GM19324 (cell line): ENCODE measurements at regions not wholly inside any gene's neighbourhood (a gene's known extent, or its start where the extent isn't known, plus 50 kb on each side); places are given as distances from the start of the nearest gene placed in this dataset.
"Not testable (repeated sequence)": the region's sequence is repeated elsewhere in the genome, so short reads cannot be mapped to it uniquely, and the experiment has no call there.

Experiments used
- ATAC-seq: cut with Tn5 transposase; IDR thresholded peaks from one replicate; pipeline ENCODE4 v1.9.1; 2021; ENCODE audit warnings: mild to moderate bottlenecking, moderate library complexity; ENCODE audit not compliant: unreplicated experiment, low FRiP score

DNA sequence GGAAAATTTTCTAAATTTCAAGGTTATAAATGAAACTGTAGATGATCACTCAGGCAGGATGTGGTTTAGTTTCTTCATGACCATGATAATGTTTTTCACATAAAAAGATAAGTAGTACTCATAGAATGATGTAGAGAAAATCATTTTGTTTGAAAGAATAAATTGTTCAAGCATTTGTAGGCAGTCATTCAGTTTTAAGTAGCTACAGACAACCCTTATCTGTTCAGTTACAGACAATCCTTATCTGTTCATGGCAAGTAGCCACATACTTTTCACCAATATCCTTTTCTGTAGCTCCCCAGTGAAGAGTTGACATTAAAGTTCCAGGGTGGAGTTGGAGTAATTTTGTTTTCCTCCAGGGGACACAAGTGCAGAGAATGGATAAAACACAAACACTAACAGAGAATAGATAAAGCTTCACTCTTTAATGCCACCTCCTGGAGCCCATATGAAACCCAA is 278.1 kb upstream of the TNC start:
- no peak for ATAC-seq

DNA sequence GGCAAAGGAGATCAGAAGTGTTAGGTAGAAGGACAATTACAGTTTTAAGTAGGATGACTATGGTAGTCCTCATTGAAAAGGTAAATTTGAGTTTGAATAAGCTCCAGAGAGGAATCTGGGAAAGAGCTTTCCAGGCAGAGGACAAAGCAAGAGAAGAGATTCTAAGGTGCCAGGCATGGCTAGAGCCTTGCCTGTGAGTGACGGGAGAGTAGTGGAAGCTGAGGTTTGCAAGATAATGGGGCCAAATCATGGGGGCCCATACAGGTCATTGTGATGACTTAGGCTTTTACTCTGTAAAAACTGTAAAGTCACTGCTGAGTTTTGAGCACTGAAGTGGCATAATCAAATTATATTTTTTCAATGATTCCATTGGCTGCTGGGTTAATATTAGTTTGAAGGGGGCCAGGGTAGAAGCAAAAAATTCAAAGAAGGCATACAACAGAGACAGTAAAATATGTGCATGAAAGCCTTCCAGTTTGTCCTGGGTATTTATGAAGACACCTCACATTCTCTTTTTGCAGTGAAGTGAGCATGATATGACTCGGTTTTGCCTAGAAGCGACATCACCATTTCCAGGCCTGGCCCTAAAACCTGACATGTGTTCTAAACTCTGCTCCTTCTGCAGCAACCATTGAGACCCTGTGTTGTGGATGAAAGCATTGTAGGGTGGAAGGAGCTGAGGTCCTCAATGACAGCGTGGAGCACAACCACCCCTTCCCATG is 279.8 kb upstream of the TNC start:
- no peak for ATAC-seq

DNA sequence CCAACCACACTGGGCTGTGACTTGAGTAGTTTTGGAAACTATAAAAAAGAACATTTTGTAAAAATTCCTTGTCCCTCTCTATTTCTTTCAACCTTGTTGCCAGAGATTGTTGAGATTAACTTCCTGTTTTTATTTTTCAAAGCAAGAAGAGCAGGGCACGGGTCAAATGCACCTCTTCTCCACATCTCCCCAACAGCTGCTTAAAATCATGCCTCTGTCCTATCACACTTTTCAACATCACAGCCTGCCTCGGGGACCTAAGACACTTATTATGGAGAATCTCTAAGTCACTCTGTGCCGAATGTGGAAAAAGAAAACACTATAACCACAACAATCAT is 280.3 kb upstream of the TNC start:
- ATAC-seq: no peak

GRCh38 chr9:115398996-115399395 is 281.0 kb upstream of the TNC start:
- ATAC-seq: no peak

DNA sequence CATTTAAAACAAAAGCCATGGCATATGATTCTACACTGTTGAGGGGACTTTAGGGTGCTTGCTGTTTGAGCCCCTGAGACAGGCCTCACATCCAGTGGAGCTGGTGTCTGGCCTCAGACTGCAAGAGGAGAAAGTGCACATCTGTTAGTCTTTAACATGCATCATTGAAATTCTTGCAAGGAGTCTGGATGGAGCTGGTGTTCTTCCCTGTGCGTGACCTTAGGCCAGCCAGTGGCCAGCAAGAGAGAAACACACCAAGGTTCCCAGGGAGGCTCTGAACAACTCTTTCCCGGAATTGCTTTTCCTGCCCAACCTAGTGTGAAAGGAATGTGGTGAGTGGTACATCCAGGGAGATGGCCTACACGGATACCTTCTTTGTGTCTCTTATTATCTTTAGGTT is 282.8 kb upstream of the TNC start:
- no peak for ATAC-seq

DNA sequence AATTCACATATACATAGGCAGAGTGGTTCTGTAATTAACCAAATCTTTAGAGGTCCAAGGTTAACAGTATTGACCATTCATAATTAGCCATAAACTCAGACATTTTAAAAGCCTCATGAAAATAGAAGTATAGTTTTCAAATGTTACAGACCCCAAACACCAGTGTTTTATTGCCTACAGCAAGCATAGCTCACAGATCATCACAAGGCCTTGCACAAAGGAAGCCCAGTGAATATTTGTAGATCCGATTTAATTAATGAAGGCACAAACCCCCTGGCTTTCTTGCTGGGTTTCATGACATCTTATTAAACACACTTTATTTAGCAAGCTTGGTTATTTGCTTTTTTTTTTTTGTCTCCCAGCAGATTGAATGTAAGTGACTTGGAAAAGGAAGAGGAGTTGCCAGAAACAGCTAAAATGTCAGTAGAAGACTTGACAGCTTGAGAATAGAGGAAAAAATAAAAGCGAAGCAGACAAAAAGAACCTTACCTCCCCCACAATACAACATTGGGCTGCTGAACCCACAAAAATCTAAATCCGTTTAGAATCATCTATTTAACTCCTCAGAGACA is 283.9 kb upstream of the TNC start:
- no peak for ATAC-seq

DNA sequence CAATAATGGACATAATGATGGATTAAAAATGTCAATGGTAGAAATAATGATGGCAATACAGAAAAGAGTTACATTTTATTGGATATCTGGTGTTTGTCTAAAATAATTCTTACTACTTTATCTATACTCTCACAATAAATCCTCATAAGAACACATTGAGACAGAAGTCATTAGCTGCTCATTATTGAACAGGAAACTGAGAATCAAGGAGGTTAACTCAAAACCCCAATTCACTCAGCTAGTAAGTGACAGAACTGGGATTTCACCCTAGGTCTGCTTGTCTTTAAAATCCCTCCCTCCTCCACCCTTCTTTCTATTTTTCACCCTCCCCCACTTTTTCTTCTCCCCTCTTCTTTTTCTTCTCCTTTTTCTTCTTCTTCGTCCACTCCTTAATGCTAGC is 285.8 kb upstream of the TNC start:
- ATAC-seq: no peak

GRCh38 chr9:115404311-115404710 is 286.4 kb upstream of the TNC start:
- ATAC-seq: no peak

GRCh38 chr9:115411516-115411915 is 293.6 kb upstream of the TNC start:
- no peak for ATAC-seq

DNA sequence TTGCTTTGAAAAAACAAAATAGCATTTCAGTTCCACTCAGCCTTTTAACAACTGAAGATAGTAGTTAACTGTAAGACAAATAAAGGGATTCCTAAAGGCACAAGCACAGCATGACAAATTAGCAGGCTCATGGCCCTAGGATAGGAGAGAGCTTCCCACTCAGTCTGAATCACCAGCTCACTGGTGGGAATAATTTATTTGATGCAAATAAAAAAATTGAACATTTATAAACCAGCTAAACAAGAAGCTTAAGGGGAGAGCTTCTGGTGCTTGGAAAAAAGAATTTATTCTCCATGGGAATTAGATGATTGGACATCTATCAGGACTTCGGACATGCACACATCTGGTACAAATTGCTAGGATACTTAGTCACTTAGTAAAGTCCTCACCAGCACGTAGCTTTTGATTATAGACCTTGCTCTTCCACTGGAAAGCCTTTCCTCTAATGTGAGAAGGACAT is 294.1 kb upstream of the TNC start:
- no peak for ATAC-seq

- ATAC-seq: no peak
Observed at GRCh38 chr9:115412656-115413055, 294.7 kb upstream of the TNC start.

GRCh38 chr9:115413304-115413703 is 295.3 kb upstream of the TNC start:
- ATAC-seq: no peak

DNA sequence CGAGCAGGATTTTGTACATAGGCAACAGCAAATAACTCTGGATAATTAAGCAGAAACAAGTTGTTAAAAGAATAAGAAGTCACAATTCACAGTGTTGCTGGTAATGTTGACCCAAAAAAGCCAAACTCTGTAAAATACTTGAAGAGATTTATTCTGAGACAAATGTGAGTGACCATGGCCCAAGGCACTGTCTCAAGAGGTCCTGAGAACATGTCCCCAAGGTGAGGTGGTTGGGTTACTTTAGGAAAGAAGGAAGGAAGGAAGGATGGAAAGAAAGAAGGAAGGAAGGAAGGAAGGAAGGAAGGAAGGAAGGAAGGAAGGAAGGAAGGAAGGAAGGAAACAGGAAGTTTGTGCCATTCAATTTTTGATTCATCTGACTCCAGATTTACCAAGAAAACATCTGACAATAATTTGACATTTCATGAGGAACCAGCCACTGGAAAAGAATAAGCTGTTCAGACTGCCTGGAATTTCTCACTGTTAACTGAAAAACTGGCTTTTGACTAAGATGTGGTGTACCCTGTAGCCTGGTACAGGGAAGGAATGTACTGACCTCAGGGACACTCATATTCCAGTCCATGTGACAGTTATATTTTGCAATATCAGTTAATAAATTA is 295.9 kb upstream of the TNC start:
- no peak for ATAC-seq

GRCh38 chr9:115414561-115414960 is 296.6 kb upstream of the TNC start:
- ATAC-seq: no peak

DNA sequence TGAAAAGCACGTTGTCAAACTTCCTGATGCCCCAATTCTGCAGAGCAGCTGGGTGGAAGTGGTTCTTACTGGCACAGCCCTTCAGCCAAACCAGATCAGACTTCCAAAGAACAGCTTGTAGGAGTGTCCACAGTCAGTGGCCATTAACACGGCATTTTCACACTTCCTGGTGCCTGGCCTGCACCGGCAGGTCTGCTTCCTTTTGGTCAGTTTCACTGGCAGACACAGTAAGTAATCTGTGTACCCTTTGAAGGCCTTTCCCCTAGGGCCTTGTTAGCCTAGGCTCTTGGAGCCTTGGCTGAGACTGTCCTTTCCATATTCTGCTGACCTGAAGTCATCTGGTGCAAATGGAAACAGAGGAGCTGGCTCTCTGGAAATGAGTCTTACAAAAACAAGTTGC is 297.5 kb upstream of the TNC start:
- ATAC-seq: no peak

GRCh38 chr9:115416299-115416698 is 298.3 kb upstream of the TNC start:
- ATAC-seq: peak; percentile 78

DNA sequence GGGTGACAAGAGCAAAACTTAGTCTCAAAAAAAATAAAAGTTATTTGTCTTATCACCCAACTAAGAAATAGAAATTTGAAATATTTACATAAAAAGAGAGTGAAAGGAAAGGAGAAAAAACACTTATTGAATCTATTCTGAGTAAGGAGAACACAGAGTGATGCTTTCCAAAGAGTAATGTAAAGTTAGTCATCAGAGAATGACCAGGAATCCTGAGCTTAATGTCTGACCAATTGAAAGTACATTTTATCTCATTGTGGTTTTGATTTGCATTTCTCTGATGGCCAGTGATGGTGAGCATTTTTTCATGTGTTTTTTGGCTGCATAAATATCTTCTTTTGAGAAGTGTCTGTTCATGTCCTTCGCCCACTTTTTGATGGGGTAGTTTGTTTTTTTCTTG is 300.2 kb upstream of the TNC start:
- not testable (repeated sequence) for ATAC-seq

GRCh38 chr9:115422932-115423440 is 305.0 kb upstream of the TNC start:
- no peak for ATAC-seq

- no peak for ATAC-seq
Observed at GRCh38 chr9:115423646-115424045, 305.7 kb upstream of the TNC start.

- no peak for ATAC-seq
Observed at GRCh38 chr9:115425601-115426000, 307.6 kb upstream of the TNC start.

GRCh38 chr9:115437418-115437817 is 319.5 kb upstream of the TNC start:
- ATAC-seq: no peak

DNA sequence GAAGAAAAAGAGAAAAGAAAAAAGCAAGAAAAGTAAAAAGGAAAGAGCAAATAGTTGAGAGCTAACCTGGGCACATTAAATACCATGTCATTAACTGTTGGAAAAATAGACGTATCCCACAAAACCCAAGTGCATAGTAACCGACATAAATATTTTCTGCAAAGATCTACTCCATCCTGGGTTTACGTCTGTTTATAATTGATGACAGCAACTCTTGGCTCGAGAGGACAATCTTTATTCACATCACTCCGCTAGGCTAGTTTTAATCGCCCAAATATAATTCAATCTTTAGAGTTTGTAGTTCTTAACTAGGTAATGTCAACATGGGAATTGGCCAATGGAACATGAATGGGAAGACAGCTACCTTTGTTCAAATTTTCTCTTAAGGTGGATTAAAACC is 321.7 kb upstream of the TNC start:
- no peak for ATAC-seq
